Vagina (tissue), 2 donors: ENCODE measurements at regions not wholly inside any gene's neighbourhood (a gene's known extent, or its start where the extent isn't known, plus 50 kb on each side); places are given as distances from the start of the nearest gene placed in this dataset.

ENCODE experiments used
- POLR2A ChIP-seq, 2 donors: fragments of 450-650 bp; IDR thresholded peaks; one replicate each; pipeline ENCODE4 v1.6.1; 2017; ENCODE audit warnings: antibody characterized with exemption in 2 of 2, mild to moderate bottlenecking in 2 of 2, moderate library complexity in 2 of 2
- POLR2AphosphoS5 ChIP-seq, 2 donors: sonication (generic); formaldehyde crosslinking; IDR thresholded peaks; one replicate each; pipeline ENCODE4 v1.9.0; 2017; ENCODE audit warnings: antibody characterized with exemption in 2 of 2, mild to moderate bottlenecking in 2 of 2, low read depth in 1 of 2; ENCODE audit not compliant: insufficient read depth in 1 of 2

DNA sequence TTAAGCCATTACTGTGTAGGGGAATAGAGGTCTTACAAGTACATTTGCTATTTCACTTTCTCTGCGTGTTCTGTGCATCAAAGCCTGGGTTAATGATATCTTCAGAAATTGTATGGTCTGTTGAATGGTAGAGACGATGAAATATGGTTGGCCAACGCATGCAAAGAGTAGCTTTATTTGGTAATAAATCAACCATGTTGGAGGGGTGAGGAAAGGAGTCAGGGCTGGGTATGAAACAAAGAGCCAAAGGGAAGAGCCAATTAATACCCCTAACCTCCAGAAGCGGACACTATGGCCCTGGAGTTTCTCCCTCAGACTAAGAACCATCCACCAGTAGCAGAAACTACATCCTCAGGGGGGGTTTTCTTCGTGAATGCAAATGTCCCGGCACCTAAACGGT is 1974.0 kb upstream of the WWC1 start:
- TF ChIP-seq POLR2A (IDR thresholded peaks at IDR 0.05): no peak
- no peak for TF ChIP-seq POLR2AphosphoS5 (IDR thresholded peaks at IDR 0.05; ENCODE audit: insufficient read depth in 1 of 2, low read depth in 1 of 2)
